SU-DHL-6 (cell line): ENCODE measurements at regions not wholly inside any gene's neighbourhood (a gene's known extent, or its start where the extent isn't known, plus 50 kb on each side); places are given as distances from the start of the nearest gene placed in this dataset.
"Not testable (repeated sequence)": the region's sequence is repeated elsewhere in the genome, so short reads cannot be mapped to it uniquely, and the experiment has no call there.

Source experiments
- H2AFZ ChIP-seq: fragments of 200-600 bp; sonication (generic); 2 replicates; pipeline ENCODE4 v1.6.1; 2014; ENCODE audit warnings: low read depth, mild to moderate bottlenecking, moderate library complexity, mixed read lengths, antibody characterized with exemption, low read length; ENCODE audit not compliant: severe bottlenecking
- H3F3A ChIP-seq: fragments of 200-600 bp; shearing (Covaris generic); 2 replicates; pipeline ENCODE4 v1.6.0; 2016; ENCODE audit warnings: antibody characterized with exemption, mild to moderate bottlenecking; ENCODE audit not compliant: insufficient read depth
- H3K27ac ChIP-seq: fragments of 200-600 bp; sonication (generic); 2 replicates; pipeline ENCODE4 v1.5.1; 2016; ENCODE audit warnings: low read depth, mild to moderate bottlenecking, low read length, moderate library complexity, mixed read lengths
- H3K27me3 ChIP-seq: fragments of 200-600 bp; sonication (generic), shearing (Covaris generic); 2 replicates; pipeline ENCODE4 v1.6.0; 2014; ENCODE audit warnings: mild to moderate bottlenecking, low read length
- H3K36me3 ChIP-seq: fragments of 200-600 bp; sonication (generic); 2 replicates; pipeline ENCODE4 v1.6.1; 2014; ENCODE audit warnings: mild to moderate bottlenecking, low read length, mixed read lengths
- H3K4me2 ChIP-seq: fragments of 300-600, 200-600 bp; shearing (Covaris generic), sonication (generic); 2 replicates; pipeline ENCODE4 v1.6.0; 2014; ENCODE audit warnings: low read length, low read depth, mild to moderate bottlenecking; ENCODE audit not compliant: poor library complexity, severe bottlenecking
- H3K4me3 ChIP-seq: fragments of 200-600 bp; sonication (generic); 2 replicates; pipeline ENCODE4 v1.5.1; 2014; ENCODE audit warnings: antibody characterized with exemption, low read length, mild to moderate bottlenecking, mixed read lengths; ENCODE audit not compliant: insufficient read depth, poor library complexity, severe bottlenecking
- H3K79me2 ChIP-seq: fragments of 200-600 bp; sonication (generic); 2 replicates; pipeline ENCODE4 v1.6.1; 2014; ENCODE audit warnings: mild to moderate bottlenecking, low read length, moderate library complexity; ENCODE audit not compliant: insufficient read depth
- H3K9ac ChIP-seq: fragments of 200-600 bp; sonication (generic); 2 replicates; pipeline ENCODE4 v1.7.0; 2014; ENCODE audit warnings: mild to moderate bottlenecking, low read length
- H3K9me2 ChIP-seq: fragments of 200-600 bp; sonication (generic); replicated peaks from 2 replicates; pipeline ENCODE4 v1.6.1; 2014; ENCODE audit warnings: low read length; ENCODE audit not compliant: insufficient read depth
- H3K9me3 ChIP-seq: fragments of 200-600 bp; sonication (generic); 2 replicates; pipeline ENCODE4 v1.6.1; 2014; ENCODE audit warnings: low read length, mixed read lengths; ENCODE audit not compliant: insufficient read depth
- H4K20me1 ChIP-seq: fragments of 200-600 bp; sonication (generic); 2 replicates; pipeline ENCODE4 v1.6.1; 2014; ENCODE audit warnings: low read depth, mild to moderate bottlenecking, antibody characterized with exemption, low read length, moderate library complexity, mixed read lengths
- EZH2phosphoT487 ChIP-seq: fragments of 200-600 bp; sonication (generic), shearing (Covaris generic); conservative IDR thresholded peaks from 2 replicates; pipeline ENCODE4 v1.6.1; 2018; ENCODE audit warnings: mild to moderate bottlenecking, antibody characterized with exemption, low read length, moderate library complexity, mixed read lengths
- TF ChIP-seq, protein P1 (sequence below): fragments of 200-600 bp; sonication (generic); IDR thresholded peaks from one replicate; pipeline ENCODE4 v1.5.1; 2017; ENCODE audit warnings: antibody characterized with exemption, mild to moderate bottlenecking, low read length, moderate library complexity; ENCODE audit not compliant: insufficient read depth, poor library complexity, severe bottlenecking

DNA sequence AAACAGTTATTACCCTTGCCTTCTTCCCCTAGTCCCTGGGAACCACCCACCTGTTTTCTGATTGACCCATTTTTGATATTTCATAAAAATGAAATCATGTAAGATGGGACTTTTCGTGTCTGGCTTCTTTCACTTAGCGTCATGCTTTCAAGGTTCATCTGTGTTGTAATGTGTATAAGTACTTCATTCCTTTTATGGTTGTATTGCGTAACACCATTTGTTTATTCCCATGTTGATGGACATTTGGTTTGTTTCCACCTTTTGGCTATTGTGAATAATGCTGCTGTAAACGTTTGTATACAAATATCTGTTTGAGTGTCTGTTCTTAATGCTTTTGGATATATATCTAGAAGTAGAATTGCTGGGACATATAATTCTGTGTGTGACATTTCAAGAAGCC is 650.1 kb upstream of the COX7C start:
- Histone ChIP-seq H4K20me1 (no peaks in the 10 kb centered on the region), H3K9ac (no peak overlapping the region), H3K4me2 (no peak overlapping the region), H3F3A (no peaks in the 10 kb centered on the region), H3K36me3 (no peaks in the 10 kb centered on the region), H3K27ac (no peak overlapping the region), H2AFZ (no peak overlapping the region), H3K9me2 (no peaks in the 10 kb centered on the region), H3K4me3 (no peak overlapping the region), H3K79me2 (no peaks in the 10 kb centered on the region), H3K27me3 (no peaks in the 10 kb centered on the region), H3K9me3 (no peaks in the 10 kb centered on the region)
- no peak for TF ChIP-seq EZH2phosphoT487
- TF ChIP-seq, protein P1, sequence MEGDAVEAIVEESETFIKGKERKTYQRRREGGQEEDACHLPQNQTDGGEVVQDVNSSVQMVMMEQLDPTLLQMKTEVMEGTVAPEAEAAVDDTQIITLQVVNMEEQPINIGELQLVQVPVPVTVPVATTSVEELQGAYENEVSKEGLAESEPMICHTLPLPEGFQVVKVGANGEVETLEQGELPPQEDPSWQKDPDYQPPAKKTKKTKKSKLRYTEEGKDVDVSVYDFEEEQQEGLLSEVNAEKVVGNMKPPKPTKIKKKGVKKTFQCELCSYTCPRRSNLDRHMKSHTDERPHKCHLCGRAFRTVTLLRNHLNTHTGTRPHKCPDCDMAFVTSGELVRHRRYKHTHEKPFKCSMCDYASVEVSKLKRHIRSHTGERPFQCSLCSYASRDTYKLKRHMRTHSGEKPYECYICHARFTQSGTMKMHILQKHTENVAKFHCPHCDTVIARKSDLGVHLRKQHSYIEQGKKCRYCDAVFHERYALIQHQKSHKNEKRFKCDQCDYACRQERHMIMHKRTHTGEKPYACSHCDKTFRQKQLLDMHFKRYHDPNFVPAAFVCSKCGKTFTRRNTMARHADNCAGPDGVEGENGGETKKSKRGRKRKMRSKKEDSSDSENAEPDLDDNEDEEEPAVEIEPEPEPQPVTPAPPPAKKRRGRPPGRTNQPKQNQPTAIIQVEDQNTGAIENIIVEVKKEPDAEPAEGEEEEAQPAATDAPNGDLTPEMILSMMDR, result no peak

DNA sequence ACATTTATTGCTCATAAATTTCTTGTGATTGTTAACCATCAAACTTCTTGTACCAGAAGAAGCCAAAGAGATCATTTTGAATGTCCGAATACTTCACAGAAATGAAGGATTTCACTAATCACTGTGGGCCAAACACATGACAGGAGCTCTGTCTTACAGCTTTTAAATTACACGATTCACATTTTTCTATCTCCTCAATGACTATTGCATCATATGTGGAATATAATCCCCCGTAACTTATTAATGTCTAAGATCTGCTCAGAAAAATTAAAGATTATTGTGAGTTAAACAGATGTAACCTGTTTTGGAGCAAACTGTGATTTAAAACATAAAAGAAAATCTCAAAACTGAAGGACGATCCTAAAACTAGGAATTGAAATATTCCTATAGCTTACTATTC is 645.2 kb upstream of the COX7C start:
- Histone ChIP-seq H3K79me2 (no peaks in the 10 kb centered on the region), H3K36me3 (no peaks in the 10 kb centered on the region), H3K9me2 (no peaks in the 10 kb centered on the region), H3K4me3 (no peak overlapping the region), H3K27me3 (no peaks in the 10 kb centered on the region), H4K20me1 (no peaks in the 10 kb centered on the region), H3K4me2 (no peak overlapping the region), H2AFZ (no peak overlapping the region), H3K9me3 (no peaks in the 10 kb centered on the region), H3K27ac (no peak overlapping the region), H3K9ac (no peak overlapping the region), H3F3A (no peaks in the 10 kb centered on the region)
- TF ChIP-seq, protein P1, result no peak
- no peak for TF ChIP-seq EZH2phosphoT487

DNA sequence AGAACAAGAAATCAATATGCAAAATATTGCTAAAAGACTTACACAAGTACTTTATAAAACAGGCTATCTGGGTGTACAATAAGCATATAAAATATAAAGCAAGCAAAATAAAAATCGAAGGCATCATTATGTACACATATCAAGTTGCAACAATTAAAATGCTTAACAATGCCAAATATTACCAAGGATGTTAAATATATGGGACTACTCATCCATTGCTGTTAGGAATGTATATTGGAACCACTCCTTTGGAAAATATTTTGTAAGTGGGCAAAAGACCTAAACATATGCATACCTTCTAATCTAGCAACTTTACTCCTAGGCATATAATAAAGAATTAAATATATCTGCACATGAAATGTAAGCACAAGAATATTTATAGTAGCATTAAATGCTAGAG is 632.6 kb upstream of the COX7C start:
- TF ChIP-seq, protein P1, result no peak
- no peak for TF ChIP-seq EZH2phosphoT487
- no peak overlapping the region for H3K4me3 ChIP-seq
- H3K9ac ChIP-seq, result no peak overlapping the region
- H3K36me3 ChIP-seq, result no peaks in the 10 kb centered on the region
- H3K9me2 ChIP-seq, result no peaks in the 10 kb centered on the region
- no peaks in the 10 kb centered on the region for H4K20me1 ChIP-seq
- H3K9me3 ChIP-seq, result no peaks in the 10 kb centered on the region
- no peak overlapping the region for H3K4me2 ChIP-seq
- no peak overlapping the region for H3K27ac ChIP-seq
- no peaks in the 10 kb centered on the region for H3K79me2 ChIP-seq
- H3F3A ChIP-seq, result no peaks in the 10 kb centered on the region
- H3K27me3 ChIP-seq, result no peaks in the 10 kb centered on the region
- no peak overlapping the region for H2AFZ ChIP-seq

DNA sequence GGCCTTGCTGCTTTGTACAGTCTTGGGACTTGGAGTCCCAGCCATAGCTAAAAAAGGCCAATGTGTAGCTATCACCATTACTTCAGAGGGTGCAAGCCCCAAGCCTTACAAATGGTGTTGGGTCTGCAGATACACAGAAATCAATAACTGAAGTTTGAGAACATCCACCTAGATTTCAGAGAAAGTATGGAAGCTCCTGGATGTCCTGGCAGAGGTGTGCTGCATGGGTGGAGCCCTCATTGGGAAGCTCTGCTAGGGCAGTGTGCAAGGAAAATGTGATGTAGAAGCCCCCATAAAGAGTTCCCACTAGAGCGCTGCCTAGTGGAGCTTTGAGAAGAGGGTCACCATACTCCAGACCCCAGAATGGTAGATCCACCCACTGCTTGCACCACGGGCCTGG is 626.7 kb upstream of the COX7C start:
- no peak overlapping the region for H3K9ac ChIP-seq
- H3K4me2 ChIP-seq, result no peak overlapping the region
- TF ChIP-seq, protein P1, result no peak
- no peak for TF ChIP-seq EZH2phosphoT487
- H3K79me2 ChIP-seq, result no peaks in the 10 kb centered on the region
- H3K9me3 ChIP-seq, result 0 out of 2 replicates have a peak, but pooled peaks cover 4% of the 10 kb centered on the region
- H3K9me2 ChIP-seq, result no peaks in the 10 kb centered on the region
- no peaks in the 10 kb centered on the region for H3K36me3 ChIP-seq
- H3K27me3 ChIP-seq, result no peaks in the 10 kb centered on the region
- H3K4me3 ChIP-seq, result no peak overlapping the region
- no peak overlapping the region for H3K27ac ChIP-seq
- H4K20me1 ChIP-seq, result no peaks in the 10 kb centered on the region
- no peak overlapping the region for H2AFZ ChIP-seq
- no peaks in the 10 kb centered on the region for H3F3A ChIP-seq

DNA sequence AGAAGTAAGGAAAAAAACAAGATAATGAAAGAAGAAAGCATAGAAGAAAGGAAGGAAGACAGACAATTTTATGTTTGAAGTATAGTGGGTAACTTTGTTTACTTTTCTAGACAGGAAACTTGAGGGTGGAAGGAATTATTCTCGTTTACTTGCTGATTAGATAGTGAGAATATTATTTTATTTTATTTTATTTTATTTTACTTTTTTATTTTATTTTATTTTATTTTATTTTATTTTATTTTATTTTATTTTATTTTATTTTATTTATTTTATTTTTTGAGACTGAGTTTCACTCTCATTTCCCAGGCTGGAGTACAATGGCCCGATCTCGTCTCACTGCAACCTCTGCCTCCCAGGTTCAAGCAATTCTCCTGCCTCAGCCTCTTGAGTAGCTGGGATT is 623.1 kb upstream of the COX7C start:
- not testable (repeated sequence) for H3K4me2 ChIP-seq, H3K4me3 ChIP-seq, H3K27ac ChIP-seq, H3K27me3 ChIP-seq, H3K36me3 ChIP-seq, H3K9me3 ChIP-seq, H3K79me2 ChIP-seq, H3K9ac ChIP-seq, H3F3A ChIP-seq, H4K20me1 ChIP-seq, H3K9me2 ChIP-seq, H2AFZ ChIP-seq
